PC-3 (cell line): ENCODE measurements at regions not wholly inside any gene's neighbourhood (a gene's known extent, or its start where the extent isn't known, plus 50 kb on each side); places are given as distances from the start of the nearest gene placed in this dataset.

ENCODE experiments used
- ATAC-seq: fragments of 200-7000 bp; cut with Tn5 transposase; 2 replicates; pipeline ENCODE4 v1.9.1; 2020; ENCODE audit warnings: mild to moderate bottlenecking, moderate library complexity
- BruUV-seq: library from RNA; stranded (reverse); fragments of 400-500 nt; replicated peaks from 2 replicates; lab custom pipeline; 2021; lab: Mats Ljungman, UMichigan
- CTCF ChIA-PET: fragments of 300-600 bp; sonication (Branson Sonifier 250); formaldehyde crosslinking; loops from one replicate; lab custom pipeline; 2022; ENCODE audit warnings: antibody characterized with exemption; lab: Charles Lee
- POLR2A ChIA-PET: fragments of 300-600 bp; sonication (Branson Sonifier 250); formaldehyde crosslinking; loops from one replicate; lab custom pipeline; 2022; ENCODE audit warnings: antibody characterized with exemption; ENCODE audit not compliant: unreplicated experiment; lab: Charles Lee
- DNase-seq: peaks from one replicate; pipeline ENCODE4 v3.0.0-alpha.2; 2015
- H2AFZ ChIP-seq: fragments of 300-600 bp; sonication (generic); 2 replicates; pipeline ENCODE4 v1.6.0; 2016; ENCODE audit warnings: antibody characterized with exemption, low read length
- H3F3A ChIP-seq: fragments of 300-600 bp; sonication (generic); one replicate; pipeline ENCODE4 v1.6.0; 2017; ENCODE audit warnings: antibody characterized with exemption, low read length, control low read depth, mild to moderate bottlenecking; ENCODE audit not compliant: unreplicated experiment
- H3K27ac ChIP-seq: fragments of 300-600 bp; sonication (generic); 2 replicates; pipeline ENCODE4 v1.5.1; 2016; ENCODE audit warnings: mild to moderate bottlenecking, low read length
- H3K27me3 ChIP-seq: fragments of 300-600 bp; sonication (generic); 2 replicates; pipeline ENCODE4 v1.6.1; 2016; ENCODE audit warnings: low read length, mixed read lengths
- H3K36me3 ChIP-seq: fragments of 300-600 bp; sonication (generic); 2 replicates; pipeline ENCODE4 v1.6.1; 2016; ENCODE audit warnings: low read depth, mixed run types, low read length, mixed read lengths
- H3K4me1 ChIP-seq: fragments of 300-600 bp; sonication (generic); 2 replicates; pipeline ENCODE4 v1.5.1; 2016; ENCODE audit warnings: low read length; ENCODE audit not compliant: insufficient read depth
- H3K4me2 ChIP-seq: fragments of 300-600 bp; sonication (generic); 2 replicates; pipeline ENCODE4 v1.6.0; 2016; ENCODE audit warnings: low read length
- H3K4me3 ChIP-seq: fragments of 300-600 bp; sonication (generic); 2 replicates; pipeline ENCODE4 v1.5.1; 2016; ENCODE audit warnings: mild to moderate bottlenecking, low read length, mixed read lengths
- H3K79me2 ChIP-seq: fragments of 300-600 bp; sonication (generic); 2 replicates; pipeline ENCODE4 v1.6.1; 2017; ENCODE audit warnings: low read length, mixed read lengths
- H3K9ac ChIP-seq: fragments of 300-600 bp; sonication (generic); 2 replicates; pipeline ENCODE4 v1.6.0; 2016; ENCODE audit warnings: mild to moderate bottlenecking, low read length
- H3K9me2 ChIP-seq: fragments of 300-600 bp; sonication (generic); replicated peaks from 2 replicates; pipeline ENCODE4 v1.6.1; 2016; ENCODE audit warnings: mixed run types, low read length, mixed read lengths
- H3K9me3 ChIP-seq: fragments of 300-600 bp; sonication (generic); 2 replicates; pipeline ENCODE4 v1.6.1; 2016; ENCODE audit warnings: low read length, mixed read lengths
- H4K20me1 ChIP-seq: fragments of 300-600 bp; sonication (generic); 2 replicates; pipeline ENCODE4 v1.6.1; 2016; ENCODE audit warnings: low read length, mixed read lengths
- EZH2 ChIP-seq: fragments of 300-600 bp; sonication (generic); IDR thresholded peaks from one replicate; pipeline ENCODE4 v1.6.1; 2017; ENCODE audit warnings: antibody characterized with exemption, mild to moderate bottlenecking, low read length; ENCODE audit not compliant: unreplicated experiment
- EZH2phosphoT487 ChIP-seq: fragments of 300-600 bp; sonication (generic); IDR thresholded peaks from 2 replicates; pipeline ENCODE4 v1.6.1; 2018; ENCODE audit warnings: mild to moderate bottlenecking, antibody characterized with exemption, low read length, borderline replicate concordance
- intact Hi-C: fragments of 100-400 bp; cut with micrococcal nuclease; formaldehyde crosslinking; loops from 2 replicates; pipeline ENCODE4 v1.9.0; 2023
- TF ChIP-seq, protein P1 (sequence below): fragments of 300-600 bp; sonication (generic); conservative IDR thresholded peaks from 2 replicates; pipeline ENCODE4 v1.5.1; 2017; ENCODE audit warnings: antibody characterized with exemption, low read depth, mild to moderate bottlenecking, low read length

DNA sequence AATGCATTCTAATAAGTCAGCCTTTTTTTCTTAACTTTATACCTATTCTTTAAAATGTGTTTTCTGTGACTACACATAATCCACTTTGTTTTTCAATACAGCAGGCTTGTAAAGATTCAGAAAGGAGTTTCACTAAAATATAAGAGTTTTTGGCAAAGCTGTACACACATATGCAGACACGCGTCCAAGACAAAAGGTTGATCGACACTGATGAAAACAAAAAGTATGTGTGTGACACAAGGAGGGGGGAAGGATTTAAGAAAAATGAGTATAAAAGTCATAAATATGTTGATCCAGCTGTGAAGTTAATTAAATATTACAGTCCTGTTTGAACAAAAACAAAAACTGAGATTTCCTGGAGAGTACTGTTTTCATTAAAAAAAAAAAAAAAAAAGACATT is 294.5 kb upstream of the RARB start:
- peaks cover 12% of the 10 kb centered on the region; the same call in 1 of the 2 replicates for H3K9me3 ChIP-seq
- H4K20me1 ChIP-seq, result no peaks in the 10 kb centered on the region
- POLR2A ChIA-PET, result no interaction called here
- H3K36me3 ChIP-seq, result no peaks in the 10 kb centered on the region
- no TSS peak for BruUV-seq
- ATAC-seq, result no peak
- no peak overlapping the region for H3K4me2 ChIP-seq
- TF ChIP-seq EZH2phosphoT487 (no peak), EZH2 (no peak)
- TF ChIP-seq, protein P1, sequence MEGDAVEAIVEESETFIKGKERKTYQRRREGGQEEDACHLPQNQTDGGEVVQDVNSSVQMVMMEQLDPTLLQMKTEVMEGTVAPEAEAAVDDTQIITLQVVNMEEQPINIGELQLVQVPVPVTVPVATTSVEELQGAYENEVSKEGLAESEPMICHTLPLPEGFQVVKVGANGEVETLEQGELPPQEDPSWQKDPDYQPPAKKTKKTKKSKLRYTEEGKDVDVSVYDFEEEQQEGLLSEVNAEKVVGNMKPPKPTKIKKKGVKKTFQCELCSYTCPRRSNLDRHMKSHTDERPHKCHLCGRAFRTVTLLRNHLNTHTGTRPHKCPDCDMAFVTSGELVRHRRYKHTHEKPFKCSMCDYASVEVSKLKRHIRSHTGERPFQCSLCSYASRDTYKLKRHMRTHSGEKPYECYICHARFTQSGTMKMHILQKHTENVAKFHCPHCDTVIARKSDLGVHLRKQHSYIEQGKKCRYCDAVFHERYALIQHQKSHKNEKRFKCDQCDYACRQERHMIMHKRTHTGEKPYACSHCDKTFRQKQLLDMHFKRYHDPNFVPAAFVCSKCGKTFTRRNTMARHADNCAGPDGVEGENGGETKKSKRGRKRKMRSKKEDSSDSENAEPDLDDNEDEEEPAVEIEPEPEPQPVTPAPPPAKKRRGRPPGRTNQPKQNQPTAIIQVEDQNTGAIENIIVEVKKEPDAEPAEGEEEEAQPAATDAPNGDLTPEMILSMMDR, result no peak
- no peaks in the 10 kb centered on the region for H3K4me1 ChIP-seq
- H3K27ac ChIP-seq, result no peak overlapping the region
- intact Hi-C loops, result no loop called here
- no peaks in the 10 kb centered on the region for H3K27me3 ChIP-seq
- CTCF ChIA-PET, result no interaction called here
- H2AFZ ChIP-seq, result no peak overlapping the region
- H3K4me3 ChIP-seq, result no peak overlapping the region
- no peak overlapping the region for H3K9ac ChIP-seq
- no peaks in the 10 kb centered on the region for H3F3A ChIP-seq
- H3K9me2 ChIP-seq, result no peaks in the 10 kb centered on the region
- no peaks in the 10 kb centered on the region for H3K79me2 ChIP-seq
- DNase-seq, result no peak

DNA sequence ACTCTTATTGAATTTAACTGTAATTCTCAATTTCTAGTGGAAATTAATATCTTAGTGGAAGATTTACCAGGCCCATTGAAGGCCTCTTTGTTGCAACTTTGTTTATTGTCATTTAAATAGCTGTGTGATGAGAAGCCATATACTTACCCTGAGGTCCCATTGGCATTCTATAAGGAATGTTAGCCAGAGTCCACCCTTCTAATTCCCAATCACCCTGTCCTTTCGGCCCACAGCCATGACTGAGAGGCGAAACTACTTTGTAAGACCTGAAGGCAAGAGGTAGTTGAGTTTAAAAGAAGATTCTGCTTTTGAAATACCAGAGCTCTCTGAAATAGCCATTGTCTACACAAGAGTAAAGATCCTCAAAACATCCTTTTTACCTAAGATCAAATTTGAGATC is 290.5 kb upstream of the RARB start:
- Histone ChIP-seq H2AFZ (no peak overlapping the region), H3K9me3 (peaks cover 9% of the 10 kb centered on the region; the same call in 1 of the 2 replicates), H4K20me1 (no peaks in the 10 kb centered on the region), H3F3A (no peaks in the 10 kb centered on the region), H3K27me3 (no peaks in the 10 kb centered on the region), H3K9me2 (no peaks in the 10 kb centered on the region), H3K27ac (no peak overlapping the region), H3K4me3 (no peak overlapping the region), H3K36me3 (no peaks in the 10 kb centered on the region), H3K79me2 (no peaks in the 10 kb centered on the region), H3K9ac (no peak overlapping the region), H3K4me1 (no peaks in the 10 kb centered on the region), H3K4me2 (no peak overlapping the region)
- DNase-seq (no peak), ATAC-seq (no peak)
- TF ChIP-seq, protein P1, result no peak
- no peak for TF ChIP-seq EZH2
- no peak for TF ChIP-seq EZH2phosphoT487
- CTCF ChIA-PET, result no interaction called here
- POLR2A ChIA-PET, result no interaction called here
- intact Hi-C loops, result no loop called here
- BruUV-seq, result no TSS peak

GRCh38 chr3:25139267-25139666 is 288.8 kb upstream of the RARB start:
- peaks cover 4% of the 10 kb centered on the region; the same call in 1 of the 2 replicates for H3K9me3 ChIP-seq
- H3K4me2 ChIP-seq, result no peak overlapping the region
- no peak for TF ChIP-seq EZH2
- TF ChIP-seq, protein P1, result no peak
- no peak for TF ChIP-seq EZH2phosphoT487
- H4K20me1 ChIP-seq, result no peaks in the 10 kb centered on the region
- no TSS peak for BruUV-seq
- ChIA-PET CTCF (no interaction called here), POLR2A (no interaction called here)
- H3K27ac ChIP-seq, result no peak overlapping the region
- no peaks in the 10 kb centered on the region for H3F3A ChIP-seq
- ATAC-seq (no peak), DNase-seq (no peak)
- intact Hi-C loops, result no loop called here
- no peaks in the 10 kb centered on the region for H3K79me2 ChIP-seq
- H3K9ac ChIP-seq, result no peak overlapping the region
- no peaks in the 10 kb centered on the region for H3K36me3 ChIP-seq
- H3K27me3 ChIP-seq, result no peaks in the 10 kb centered on the region
- H2AFZ ChIP-seq, result no peak overlapping the region
- no peaks in the 10 kb centered on the region for H3K4me1 ChIP-seq
- no peak overlapping the region for H3K4me3 ChIP-seq
- H3K9me2 ChIP-seq, result no peaks in the 10 kb centered on the region
